ENCODE measurements at regions not wholly inside any gene's neighbourhood (a gene's known extent, or its start where the extent isn't known, plus 50 kb on each side); places are given as distances from the start of the nearest gene placed in this dataset.

- Histone ChIP-seq H3K27ac (ENCODE audit: low read depth in 2 of 2, low read length in 1 of 2) (no peak overlapping the region), H3K36me3 (replicated peaks in 1 of 2; ENCODE audit: control insufficient read depth in 1 of 2, insufficient read depth in 2 of 2, low read length in 1 of 2) (no peaks in the 10 kb centered on the region), H3K4me1 (ENCODE audit: control insufficient read depth in 1 of 2, insufficient read depth in 2 of 2, low read depth in 1 of 2, low read length in 1 of 2) (no peaks in the 10 kb centered on the region), H3K9ac (no peak overlapping the region), H3K79me2 (ENCODE audit: insufficient read depth) (no peaks in the 10 kb centered on the region), H3K9me3 (no peaks in the 10 kb centered on the region; the same call in none of the 2 replicates), H2AFZ (ENCODE audit: low read depth) (no peak overlapping the region), H3K4me3 (ENCODE audit: low read depth in 2 of 2, low read length in 1 of 2) (no peak overlapping the region), H4K20me1 (ENCODE audit: insufficient read depth) (no peaks in the 10 kb centered on the region), H3K4me2 (no peak overlapping the region), H3F3A (replicated peaks; ENCODE audit: insufficient read depth) (no peaks in the 10 kb centered on the region), H3K9me2 (no peaks in the 10 kb centered on the region; the same call in 1 of the 2 replicates), H3K27me3 (ENCODE audit: insufficient read depth) (no peaks in the 10 kb centered on the region)
- POLR2A ChIA-PET: no interaction called here
- DNase-seq: no peak
- TF ChIP-seq EP300 (IDR thresholded peaks at IDR 0.05; ENCODE audit: borderline replicate concordance in 1 of 2, low read depth in 1 of 2, low read length in 1 of 2): no peak
- no peak for TF ChIP-seq ZBTB33 (IDR thresholded peaks at IDR 0.05; ENCODE audit: borderline replicate concordance, low read depth)
- TF ChIP-seq MXI1 (IDR thresholded peaks at IDR 0.05; ENCODE audit: low read depth, low read length): no peak
- no peak for TF ChIP-seq CHD2 (IDR thresholded peaks at IDR 0.05; ENCODE audit: low read length, partially characterized antibody)
- TF ChIP-seq RAD21 (IDR thresholded peaks at IDR 0.05; ENCODE audit: low read length): no peak
- TF ChIP-seq CTCF (IDR thresholded peaks at IDR 0.05): no peak
- TF ChIP-seq RXRA (IDR thresholded peaks at IDR 0.05; ENCODE audit: borderline replicate concordance, low read depth): no peak
- TF ChIP-seq FOXJ3 (CRISPR knock-in tag; IDR thresholded peaks at IDR 0.05): no peak
- no peak for TF ChIP-seq JUND (IDR thresholded peaks at IDR 0.05)
- TF ChIP-seq SMC3 (IDR thresholded peaks at IDR 0.05; ENCODE audit: low read depth, low read length): no peak
- no peak for TF ChIP-seq ELF1 (IDR thresholded peaks at IDR 0.05)
- CTCF ChIA-PET: no interaction called here
- WGBS (ENCODE audit: low lambda C conversion rate): 31% methylated on average over 4 of the region's 4 CpGs
These were observed 132.8 kb downstream of the SLC38A4 start for GRCh38 chr12:46693034-46693433.

GRCh38 chr12:46692606-46693005 lies 133.2 kb downstream of the SLC38A4 start:
- 70% methylated on average over 3 of the region's 3 CpGs for WGBS (ENCODE audit: low lambda C conversion rate)
- Histone ChIP-seq H3K4me1 (ENCODE audit: control insufficient read depth in 1 of 2, insufficient read depth in 2 of 2, low read depth in 1 of 2, low read length in 1 of 2) (no peaks in the 10 kb centered on the region), H4K20me1 (ENCODE audit: insufficient read depth) (no peaks in the 10 kb centered on the region), H3K27ac (ENCODE audit: low read depth in 2 of 2, low read length in 1 of 2) (no peak overlapping the region), H3K4me3 (ENCODE audit: low read depth in 2 of 2, low read length in 1 of 2) (no peak overlapping the region), H3K27me3 (ENCODE audit: insufficient read depth) (no peaks in the 10 kb centered on the region), H3K9ac (no peak overlapping the region), H2AFZ (ENCODE audit: low read depth) (no peak overlapping the region), H3F3A (replicated peaks; ENCODE audit: insufficient read depth) (no peaks in the 10 kb centered on the region), H3K9me3 (no peaks in the 10 kb centered on the region; the same call in none of the 2 replicates), H3K4me2 (no peak overlapping the region), H3K9me2 (no peaks in the 10 kb centered on the region; the same call in 1 of the 2 replicates), H3K36me3 (replicated peaks in 1 of 2; ENCODE audit: control insufficient read depth in 1 of 2, insufficient read depth in 2 of 2, low read length in 1 of 2) (no peaks in the 10 kb centered on the region), H3K79me2 (ENCODE audit: insufficient read depth) (no peaks in the 10 kb centered on the region)
- DNase-seq: no peak
- ChIA-PET POLR2A (no interaction called here), CTCF (no interaction called here)
- no peak for TF ChIP-seq MEF2A (IDR thresholded peaks at IDR 0.05; ENCODE audit: borderline replicate concordance, low read depth)
- no peak for TF ChIP-seq RXRA (IDR thresholded peaks at IDR 0.05; ENCODE audit: borderline replicate concordance, low read depth)
- no peak for TF ChIP-seq RCOR1 (IDR thresholded peaks at IDR 0.05; ENCODE audit: low read length)
- TF ChIP-seq MAX (IDR thresholded peaks at IDR 0.05; ENCODE audit: low read depth): no peak
- TF ChIP-seq SIN3A (IDR thresholded peaks at IDR 0.05; ENCODE audit: borderline replicate concordance, low read depth, low read length): no peak
- TF ChIP-seq POLR2AphosphoS5 (IDR thresholded peaks at IDR 0.05; ENCODE audit: low read depth, low read length): no peak
- no peak for TF ChIP-seq NRF1 (IDR thresholded peaks at IDR 0.05; ENCODE audit: low read depth, low read length)
- no peak for TF ChIP-seq RAD21 (IDR thresholded peaks at IDR 0.05; ENCODE audit: low read length)
- TF ChIP-seq USF2 (IDR thresholded peaks at IDR 0.05; ENCODE audit: borderline replicate concordance, low read depth, low read length): no peak
- no peak for TF ChIP-seq ELF1 (IDR thresholded peaks at IDR 0.05)
- no peak for TF ChIP-seq JUND (IDR thresholded peaks at IDR 0.05)
- no peak for TF ChIP-seq TAF1 (IDR thresholded peaks at IDR 0.05; ENCODE audit: borderline replicate concordance, low read depth, low read length)
- no peak for TF ChIP-seq USF1 (IDR thresholded peaks at IDR 0.05; ENCODE audit: borderline replicate concordance, low read depth)
- no peak for TF ChIP-seq PBX3 (IDR thresholded peaks at IDR 0.05)
